SK-N-SH (cell line): ENCODE measurements at regions not wholly inside any gene's neighbourhood (a gene's known extent, or its start where the extent isn't known, plus 50 kb on each side); places are given as distances from the start of the nearest gene placed in this dataset.

Experiments
- CHD2 ChIP-seq: fragments of 150-350 bp; IDR thresholded peaks from 2 replicates; pipeline ENCODE4 v1.6.1; 2018; ENCODE audit warnings: low read length; ENCODE audit not compliant: partially characterized antibody
- CTCF ChIP-seq: fragments of 200-600 bp; sonication (generic); IDR thresholded peaks from 2 replicates; pipeline ENCODE4 v1.6.1; 2017; ENCODE audit warnings: antibody characterized with exemption, mild to moderate bottlenecking, moderate library complexity
- EZH2phosphoT487 ChIP-seq: fragments of 200-600 bp; sonication (generic); IDR thresholded peaks from 2 replicates; pipeline ENCODE4 v1.6.1; 2017; ENCODE audit warnings: low read depth, mixed run types, mild to moderate bottlenecking, antibody characterized with exemption, moderate library complexity, borderline replicate concordance
- NFIC ChIP-seq: IDR thresholded peaks from 2 replicates; pipeline ENCODE4 v1.4.0; 2012; ENCODE audit warnings: borderline replicate concordance
- RAD21 ChIP-seq: IDR thresholded peaks from 2 replicates; pipeline ENCODE4 v1.6.1; 2012; ENCODE audit warnings: mild to moderate bottlenecking, low read length
- RCOR1 ChIP-seq: fragments of 150-350 bp; IDR thresholded peaks from 2 replicates; pipeline ENCODE4 v1.6.1; 2017; ENCODE audit warnings: antibody characterized with exemption, low read length
- REST ChIP-seq: IDR thresholded peaks from 2 replicates; pipeline ENCODE4 v1.6.1; 2012; ENCODE audit warnings: mild to moderate bottlenecking, low read depth, low read length, moderate library complexity
- RFX5 ChIP-seq: IDR thresholded peaks from 2 replicates; pipeline ENCODE4 v1.6.1; 2012; ENCODE audit warnings: mild to moderate bottlenecking, improper control_type of control experiment, low read length
- SMC3 ChIP-seq: IDR thresholded peaks from 2 replicates; pipeline ENCODE4 v1.6.1; 2012; ENCODE audit warnings: low read depth, low read length, improper control_type of control experiment
- TAF1 ChIP-seq: IDR thresholded peaks from 2 replicates; pipeline ENCODE4 v1.6.1; 2012; ENCODE audit warnings: low read depth, mild to moderate bottlenecking, low read length, moderate library complexity, borderline replicate concordance
- USF2 ChIP-seq: fragments of 150-350 bp; IDR thresholded peaks from 2 replicates; pipeline ENCODE4 v1.6.1; 2017; ENCODE audit warnings: antibody characterized with exemption, low read length, low read depth, borderline replicate concordance
- YY1 ChIP-seq: IDR thresholded peaks from 2 replicates; pipeline ENCODE4 v1.4.0; 2012; ENCODE audit warnings: low read depth, mild to moderate bottlenecking

- TF ChIP-seq TAF1 (no peak), CTCF (no peak), RAD21 (no peak), USF2 (no peak), RCOR1 (no peak), YY1 (no peak), EZH2phosphoT487 (no peak), SMC3 (no peak), RFX5 (no peak), CHD2 (no peak), REST (no peak), NFIC (no peak)
These were observed 1137.3 kb downstream of the REEP3 start for GRCh38 chr10:64658528-64658927.
